KG1 (cell line): ENCODE measurements at regions not wholly inside any gene's neighbourhood (a gene's known extent, or its start where the extent isn't known, plus 50 kb on each side); places are given as distances from the start of the nearest gene placed in this dataset.

Source experiments
- DNase-seq: peaks from one replicate; lab custom pipeline; 2025; lab: John Stamatoyannopoulos, UW

DNA sequence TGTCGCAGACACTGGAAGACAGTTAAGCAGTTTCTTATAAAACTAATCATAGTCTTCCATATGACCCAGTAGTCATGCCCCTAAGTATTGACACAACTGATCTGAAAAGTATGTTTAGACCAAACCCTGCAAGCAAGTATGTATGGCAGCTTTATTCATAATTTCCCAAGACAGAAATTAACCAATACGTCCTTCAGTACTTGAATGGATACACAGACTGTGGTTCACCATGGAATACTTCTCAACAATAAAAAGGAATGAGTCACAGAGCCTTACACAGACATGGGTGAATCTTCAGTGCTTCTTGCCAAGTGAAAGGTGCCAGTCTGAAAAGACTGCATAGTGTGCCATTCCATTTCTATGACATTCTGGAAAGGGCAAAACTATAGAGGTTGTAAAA is 50.2 kb upstream of the AKR1E2 start:
- DNase-seq = no peak

DNA sequence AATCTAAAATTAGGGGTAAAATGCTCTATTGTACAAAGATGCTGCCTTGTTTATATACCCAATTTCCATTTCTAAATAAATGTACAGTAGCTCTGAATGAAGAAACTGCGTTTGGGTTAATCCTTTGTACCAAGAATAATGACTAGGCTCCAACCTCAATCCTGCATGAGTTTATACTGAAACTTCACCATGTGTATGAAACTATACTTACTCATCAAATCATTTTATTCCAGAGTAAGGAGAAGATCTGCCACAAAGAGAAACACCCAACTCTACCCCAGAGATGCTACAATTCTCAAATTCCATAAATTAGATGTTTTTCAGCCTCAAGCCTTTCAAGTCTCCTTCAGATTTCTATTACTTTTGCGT is 53.8 kb upstream of the AKR1E2 start:
- DNase-seq = no peak

DNA sequence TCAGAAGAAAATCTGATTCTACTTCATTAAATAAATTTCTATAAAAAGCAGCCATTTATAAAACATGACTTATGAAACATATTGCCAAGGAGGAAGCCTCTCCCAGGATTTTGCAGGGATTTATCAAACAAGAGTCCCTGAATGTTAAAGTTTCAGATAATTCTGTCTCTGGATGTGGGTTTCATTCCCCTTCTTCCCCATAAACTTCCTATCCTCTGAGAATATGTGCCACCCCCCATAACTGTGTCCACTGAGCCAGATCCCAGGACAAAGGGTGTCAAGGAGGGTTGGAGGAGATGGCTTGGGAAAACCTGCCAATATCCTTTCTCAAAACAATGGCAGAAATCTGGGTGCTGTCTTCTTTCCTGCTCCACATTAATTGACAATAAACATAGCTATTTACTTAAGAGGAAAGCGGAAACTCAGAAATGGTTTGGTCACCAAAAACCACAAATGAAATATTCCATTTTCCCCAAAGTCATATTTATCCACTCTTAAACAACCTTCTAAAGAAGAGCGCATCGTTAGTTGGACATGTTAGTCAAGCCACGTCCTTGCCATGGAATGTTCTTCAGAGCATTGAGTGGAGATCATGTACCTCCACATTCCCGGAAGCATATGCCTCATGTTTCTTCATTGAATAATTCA is 54.3 kb upstream of the AKR1E2 start:
- DNase-seq = no peak

DNA sequence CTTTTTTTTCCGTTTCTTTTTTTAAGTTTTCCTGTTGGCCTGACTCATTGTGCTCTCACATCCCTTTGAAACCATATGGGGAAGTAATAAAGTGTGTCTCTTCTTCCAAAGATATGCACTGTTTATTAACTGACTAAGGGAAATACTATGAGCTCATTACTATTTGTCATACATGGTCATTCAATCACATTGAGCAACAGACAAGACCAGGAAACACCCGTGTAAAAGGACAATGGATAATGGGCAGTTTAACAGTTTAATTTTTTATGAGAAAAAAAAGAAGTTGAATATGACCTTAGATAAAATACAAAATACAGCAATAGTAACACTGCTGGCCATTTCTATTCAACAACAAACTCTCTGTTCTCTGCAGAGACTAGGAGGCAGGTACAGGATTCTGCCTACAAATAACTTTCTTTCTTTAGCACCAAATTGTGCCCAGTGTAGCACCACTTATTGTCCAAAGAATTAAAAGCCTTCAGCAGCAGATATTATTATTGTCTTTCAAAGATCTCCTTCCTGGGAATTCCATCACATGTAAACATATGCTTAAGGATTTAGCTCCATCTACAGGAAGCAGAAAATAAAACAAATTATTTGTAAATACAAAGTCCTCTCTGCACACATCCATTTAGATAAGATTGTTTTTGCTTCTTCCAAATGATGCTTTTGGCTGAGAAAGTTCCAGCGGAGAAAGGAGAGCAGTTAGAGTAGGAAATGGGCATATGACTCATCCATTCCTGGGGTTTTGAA is 55.0 kb upstream of the AKR1E2 start:
- no peak for DNase-seq

DNA sequence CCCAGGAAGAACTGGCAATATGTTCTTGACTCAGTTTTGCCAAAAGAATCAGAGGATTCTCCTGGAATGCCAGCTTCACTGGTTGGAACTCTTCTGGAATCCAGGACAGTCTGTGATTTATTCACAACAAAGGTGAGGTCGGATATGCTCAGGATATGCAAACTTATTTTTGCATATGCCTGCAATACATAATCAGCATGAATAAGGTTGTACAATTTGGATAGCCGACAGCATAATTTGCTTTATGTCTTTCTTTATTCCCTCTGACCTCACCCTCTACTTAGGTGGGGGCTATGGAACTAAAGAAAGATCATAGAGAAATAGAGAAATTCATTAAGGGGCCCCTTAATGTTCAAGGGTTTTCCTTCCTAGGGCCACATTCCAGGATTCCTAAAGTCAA is 57.6 kb upstream of the AKR1E2 start:
- no peak for DNase-seq

DNA sequence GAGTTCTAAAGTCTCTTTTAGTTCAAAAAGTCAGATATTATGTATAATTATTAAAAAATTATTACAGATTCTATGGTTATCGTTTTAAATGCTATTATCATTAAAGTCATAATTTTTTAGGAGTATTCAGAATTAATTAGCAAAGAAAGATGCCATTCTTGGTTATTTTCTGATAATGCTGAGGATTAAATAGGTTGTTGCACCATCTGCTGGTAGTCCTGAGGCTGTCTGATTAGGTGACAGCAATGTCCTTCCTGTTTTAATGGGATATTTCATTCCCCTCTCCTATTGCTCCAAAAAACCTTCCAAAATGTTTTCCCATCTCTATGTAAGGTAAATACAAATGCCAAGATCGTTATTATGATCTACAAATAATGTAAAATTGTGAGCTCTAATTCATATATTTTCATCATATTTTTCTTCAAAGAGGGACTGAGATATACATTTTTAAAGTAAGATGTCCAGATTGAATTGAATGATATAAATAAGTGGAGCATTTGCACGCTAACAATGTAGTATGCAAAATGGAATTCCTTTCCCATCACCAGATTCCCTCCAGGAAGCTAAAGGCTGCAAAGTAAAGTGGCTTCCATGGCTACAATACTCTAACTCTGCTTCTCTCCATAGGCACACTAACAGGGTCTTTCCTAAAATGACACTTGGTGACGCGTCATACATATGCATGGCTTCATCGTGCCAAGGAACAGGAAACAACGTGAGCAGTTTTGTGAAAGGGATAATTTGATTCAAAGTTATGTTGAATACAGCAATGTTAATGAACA is 58.8 kb upstream of the AKR1E2 start:
- no peak for DNase-seq

DNA sequence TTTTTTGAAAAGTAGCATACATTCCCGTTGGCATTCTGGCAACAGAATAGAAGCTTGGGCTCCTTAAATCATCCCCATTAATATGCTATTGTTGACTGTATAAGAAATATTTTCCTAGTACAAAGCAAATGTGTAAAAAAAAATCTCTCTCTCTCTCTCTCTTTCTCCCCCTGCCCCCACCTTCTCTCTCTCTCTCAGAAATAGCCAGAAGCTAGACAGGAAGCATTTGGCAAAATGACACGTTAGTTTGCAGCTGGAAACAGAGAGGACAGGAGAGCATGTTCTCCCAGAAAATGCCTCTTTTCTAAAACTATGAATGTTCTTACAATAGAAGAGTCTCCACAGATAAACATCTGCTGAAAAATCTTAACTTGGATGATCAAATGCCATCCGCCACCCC is 59.6 kb upstream of the AKR1E2 start:
- DNase-seq = no peak

DNA sequence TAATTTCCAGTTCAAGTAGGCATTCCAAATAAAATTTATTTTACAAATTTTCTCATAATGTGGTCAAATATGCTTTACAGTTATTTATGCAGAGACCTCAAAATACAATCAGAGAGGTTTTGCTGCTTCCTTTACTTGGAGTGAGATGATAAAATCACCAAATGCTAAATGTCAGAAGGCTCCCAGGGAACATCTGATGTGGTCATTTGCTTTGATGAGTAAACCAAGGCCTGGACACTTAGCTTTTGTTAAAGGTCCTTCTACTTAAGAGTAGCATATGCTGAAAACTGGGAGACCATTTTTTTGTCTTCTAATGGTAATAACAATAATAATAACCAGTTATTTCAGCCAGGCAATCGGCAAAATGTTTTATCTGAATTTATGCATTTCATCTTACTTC is 60.6 kb upstream of the AKR1E2 start:
- DNase-seq = no peak

DNA sequence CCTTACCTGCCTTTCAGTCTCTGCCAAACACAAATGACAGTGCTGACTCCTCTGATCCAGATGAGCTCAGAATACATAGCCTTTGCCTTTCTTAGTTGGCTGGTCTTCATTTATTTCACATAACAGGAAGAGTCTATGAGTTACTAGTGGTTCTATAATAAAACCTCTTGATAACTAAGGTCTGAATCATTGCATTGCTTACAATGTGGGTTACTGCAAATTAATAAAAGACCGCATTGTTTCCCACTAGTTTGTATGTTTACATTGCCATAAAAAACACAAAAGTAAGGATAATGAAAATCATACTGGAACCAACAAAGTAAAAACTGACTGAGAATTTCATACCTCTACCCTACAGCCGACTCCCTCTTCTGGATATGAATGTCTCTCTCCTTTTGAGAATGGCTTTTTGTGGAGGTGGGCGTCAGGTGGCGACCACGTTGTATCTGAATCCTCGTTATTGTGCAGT is 62.0 kb upstream of the AKR1E2 start:
- DNase-seq = no peak

DNA sequence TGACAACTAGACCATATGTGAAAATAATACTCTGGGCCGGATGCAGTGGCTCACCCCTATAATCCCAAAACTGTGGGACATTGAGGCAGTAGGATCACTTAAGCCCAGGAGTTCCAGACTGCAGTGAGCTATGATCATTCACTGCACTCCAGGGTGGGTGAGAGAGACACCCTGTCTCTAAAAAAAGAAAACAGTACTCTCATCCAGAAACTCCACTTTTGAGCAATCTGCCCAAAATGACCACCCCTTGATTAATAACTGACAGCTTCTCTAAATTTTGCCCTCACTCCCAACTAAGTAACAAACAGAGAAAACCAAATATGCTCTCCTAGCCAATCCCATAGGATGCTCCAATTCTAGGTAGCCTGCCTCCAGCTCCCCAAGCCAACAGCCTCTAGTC is 62.5 kb upstream of the AKR1E2 start:
- no peak for DNase-seq

DNA sequence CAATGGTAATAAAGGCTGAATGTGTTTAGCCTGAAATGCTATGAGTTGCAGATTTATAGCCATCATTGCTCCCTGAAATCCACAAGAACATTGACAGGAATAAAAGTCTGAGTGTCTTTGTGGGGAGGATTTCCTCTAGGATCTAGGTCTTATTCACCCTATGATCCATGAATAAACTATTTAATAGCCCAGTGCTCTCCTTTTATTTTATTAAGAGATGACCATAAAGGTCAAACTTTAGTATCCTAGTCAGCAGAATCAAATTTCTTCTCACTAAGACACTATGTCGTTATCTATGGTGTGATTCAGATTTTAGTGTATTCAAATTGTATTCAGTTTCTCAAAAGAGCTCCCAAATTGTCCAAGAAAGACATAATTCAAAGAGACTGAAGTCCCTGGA is 67.8 kb upstream of the AKR1E2 start:
- no peak for DNase-seq

DNA sequence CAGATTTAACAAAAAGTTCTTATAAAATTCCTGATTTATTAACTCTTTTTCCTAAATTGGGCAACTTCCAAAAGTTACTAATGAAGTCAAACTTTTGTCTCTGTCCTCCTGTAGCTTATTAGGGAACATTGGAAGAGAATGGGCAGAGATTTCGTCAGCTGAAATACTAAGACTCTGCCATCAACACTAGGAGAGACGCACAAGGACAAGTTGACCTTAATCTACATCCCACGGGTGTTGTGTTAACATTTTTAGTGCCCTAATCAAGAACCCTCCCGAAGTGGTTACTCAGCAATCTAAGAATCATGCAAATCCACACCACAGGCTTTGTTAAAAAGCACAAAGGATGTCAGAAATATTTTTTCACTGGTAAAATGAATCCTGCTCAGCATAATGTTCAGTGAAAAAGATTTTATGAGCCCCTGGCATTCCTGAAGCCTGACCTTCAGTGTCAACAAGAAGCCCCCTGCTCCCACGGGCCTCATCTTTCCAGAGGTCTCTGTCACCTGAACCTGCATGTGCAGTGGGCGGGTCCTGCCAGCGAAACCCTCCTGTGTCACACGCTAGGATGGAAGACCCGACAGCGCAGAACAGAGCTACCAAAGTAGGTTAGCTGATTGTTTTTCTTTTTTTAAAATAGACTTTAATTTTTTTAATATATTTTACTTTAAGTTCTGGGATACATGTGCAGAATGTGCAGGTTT is 70.6 kb upstream of the AKR1E2 start:
- no peak for DNase-seq

DNA sequence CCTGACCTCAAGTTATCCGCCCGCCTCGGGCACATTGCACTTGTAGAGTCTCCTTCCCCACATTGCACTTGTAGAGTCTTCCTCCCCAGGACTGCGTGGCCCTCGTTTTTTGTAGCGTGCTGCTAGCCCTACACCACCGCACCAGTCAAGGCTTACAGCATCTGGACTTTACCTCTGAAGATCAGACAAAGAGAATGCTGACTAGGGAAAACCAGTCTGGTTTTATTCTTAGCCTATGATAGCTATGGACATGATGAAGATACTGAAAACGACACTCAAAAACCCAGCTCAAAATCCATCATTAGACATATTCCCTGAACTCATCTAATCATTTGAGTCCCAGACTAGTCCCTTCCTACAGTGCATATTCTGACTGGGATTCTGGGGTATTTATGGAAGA is 71.9 kb upstream of the AKR1E2 start:
- no peak for DNase-seq

DNA sequence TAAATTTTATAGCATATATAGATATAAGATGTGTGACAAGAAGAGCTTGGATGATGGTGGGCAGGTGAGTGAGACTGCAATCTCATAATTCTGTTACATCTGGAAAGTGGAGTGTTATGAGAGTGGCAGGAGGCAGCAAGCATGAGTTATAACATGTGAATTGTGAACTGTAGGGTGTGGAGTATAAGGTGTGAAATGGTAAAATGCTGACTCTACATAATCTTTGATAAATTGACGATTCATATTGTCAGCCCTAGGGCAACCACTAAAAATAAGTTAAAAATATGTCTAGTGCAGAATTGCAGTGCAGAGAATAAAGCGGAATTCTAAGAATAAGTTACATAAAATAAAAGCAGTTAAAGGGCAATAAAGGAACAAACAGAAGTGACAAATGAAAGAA is 74.8 kb upstream of the AKR1E2 start:
- DNase-seq = no peak

DNA sequence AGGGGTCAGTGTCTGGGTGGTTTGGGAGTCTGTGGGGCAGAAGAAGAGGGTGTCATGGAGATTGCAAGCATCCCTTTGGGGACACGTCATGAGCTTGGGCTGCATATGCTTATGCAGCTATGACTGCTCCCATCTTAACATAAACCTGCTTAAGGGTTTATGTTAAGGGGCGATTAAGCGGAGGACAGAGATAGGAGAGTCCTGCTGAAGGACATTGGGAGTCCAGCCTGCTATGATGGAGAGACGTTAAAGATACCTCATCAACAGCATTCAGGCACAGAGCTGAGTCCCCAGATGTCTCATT is 76.8 kb upstream of the AKR1E2 start:
- no peak for DNase-seq

DNA sequence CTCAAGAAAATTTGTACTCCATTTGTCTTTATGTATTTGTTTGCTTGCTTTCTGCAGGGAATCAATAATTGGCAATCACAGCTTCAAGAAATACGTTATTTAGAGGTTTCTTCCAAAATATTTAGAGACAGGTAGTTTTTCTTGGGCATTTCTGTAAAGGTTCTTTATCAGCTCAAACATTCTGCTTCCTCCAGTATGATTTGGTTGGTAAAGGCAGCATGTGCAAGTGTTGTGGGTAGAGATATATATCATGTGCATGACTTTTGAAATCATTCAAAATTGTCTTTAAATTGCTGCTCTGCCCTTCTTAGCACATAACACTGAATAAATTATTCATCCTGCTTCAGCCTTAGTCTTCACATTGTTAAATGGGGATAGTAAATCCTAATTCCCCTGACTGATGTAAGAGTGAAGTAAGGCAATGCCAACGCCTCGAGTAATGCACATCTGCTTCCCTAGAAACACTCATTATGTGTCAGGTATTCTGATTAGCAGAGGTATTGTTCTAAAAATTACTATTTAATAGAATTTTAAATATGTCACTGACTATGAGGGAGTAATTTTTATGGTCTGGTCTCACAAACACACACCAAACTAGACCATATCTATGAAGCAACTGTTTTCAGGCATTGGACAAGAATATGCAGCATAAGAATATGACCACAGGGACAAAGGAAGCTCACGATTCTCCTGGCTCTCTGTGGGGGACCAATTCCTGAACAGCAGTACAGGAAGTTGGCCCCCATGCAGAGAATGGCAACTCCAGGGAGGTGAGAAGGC is 77.3 kb upstream of the AKR1E2 start:
- DNase-seq = no peak

DNA sequence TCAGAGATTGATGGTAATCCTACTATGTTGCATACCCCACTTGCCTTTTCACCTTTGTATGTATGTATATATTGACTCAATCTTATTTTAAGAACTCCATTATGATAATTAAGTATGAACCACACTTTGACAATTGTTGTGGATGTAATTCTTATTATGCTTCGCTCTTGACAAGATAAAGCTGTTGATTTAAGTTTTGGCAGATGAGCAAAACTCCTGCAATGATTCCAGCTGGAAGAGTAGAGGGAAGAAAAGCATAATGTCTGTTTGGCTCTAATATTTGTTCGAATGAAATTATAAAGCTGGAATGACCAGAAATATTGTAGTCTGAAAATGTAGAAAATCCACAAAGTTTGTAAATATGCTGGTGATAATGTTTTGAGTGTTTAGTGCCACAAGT is 83.8 kb upstream of the AKR1E2 start:
- DNase-seq = no peak

DNA sequence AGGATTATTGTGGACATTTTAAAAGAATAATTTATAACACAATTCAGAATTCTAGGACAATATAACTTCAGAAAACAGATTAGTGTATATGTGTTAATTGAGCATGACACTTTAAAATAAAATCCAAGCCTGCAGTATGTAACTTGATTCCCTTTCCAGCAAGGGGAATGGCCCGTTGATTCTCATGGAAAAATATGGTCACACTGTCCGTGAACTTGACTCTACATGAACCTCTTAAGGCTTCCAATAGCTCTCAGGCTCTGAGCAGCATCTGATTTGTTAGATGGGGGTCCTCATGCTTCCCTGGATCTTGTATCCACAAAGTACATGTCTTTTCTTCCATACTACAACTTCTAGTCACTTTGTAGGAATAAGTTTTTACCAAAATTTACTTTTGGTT is 85.5 kb upstream of the AKR1E2 start:
- no peak for DNase-seq

DNA sequence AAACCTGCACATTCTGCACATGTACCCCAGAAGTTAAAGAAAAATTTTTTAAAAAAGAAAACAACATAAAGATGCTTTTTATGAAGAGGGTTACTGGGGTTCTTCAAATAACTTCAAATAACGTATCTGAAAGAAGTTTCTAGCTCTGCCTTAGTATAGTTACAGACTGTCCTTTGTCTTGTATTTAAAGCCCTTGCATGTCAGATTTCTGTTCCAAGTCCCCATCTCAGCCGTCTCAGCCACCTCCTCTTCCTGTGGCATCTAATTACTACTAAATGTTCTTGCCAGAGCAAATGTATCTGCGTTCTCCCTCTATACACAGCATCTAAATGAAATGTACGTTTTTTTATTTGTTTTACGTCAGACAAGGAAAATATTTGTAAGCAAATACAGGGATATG is 89.4 kb upstream of the AKR1E2 start:
- no peak for DNase-seq

DNA sequence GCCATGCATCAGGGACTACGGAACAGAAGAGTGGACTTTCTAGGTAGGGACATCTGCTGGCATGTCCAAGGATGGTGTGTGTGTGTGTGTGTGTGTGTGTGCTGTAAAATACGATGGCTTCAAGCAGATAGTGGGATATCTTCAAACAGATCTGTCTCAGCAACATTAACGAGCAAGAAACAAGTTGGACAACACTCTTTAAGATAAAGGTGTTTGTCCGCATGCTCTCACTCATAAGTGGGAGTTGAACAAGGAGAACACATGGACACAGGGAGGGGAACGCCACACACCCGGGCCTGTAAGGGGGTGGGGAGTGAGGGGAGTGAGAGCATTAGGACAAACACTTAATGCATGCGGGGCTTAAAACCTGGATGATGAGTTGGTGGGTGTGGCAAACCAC is 89.8 kb upstream of the AKR1E2 start:
- no peak for DNase-seq

DNA sequence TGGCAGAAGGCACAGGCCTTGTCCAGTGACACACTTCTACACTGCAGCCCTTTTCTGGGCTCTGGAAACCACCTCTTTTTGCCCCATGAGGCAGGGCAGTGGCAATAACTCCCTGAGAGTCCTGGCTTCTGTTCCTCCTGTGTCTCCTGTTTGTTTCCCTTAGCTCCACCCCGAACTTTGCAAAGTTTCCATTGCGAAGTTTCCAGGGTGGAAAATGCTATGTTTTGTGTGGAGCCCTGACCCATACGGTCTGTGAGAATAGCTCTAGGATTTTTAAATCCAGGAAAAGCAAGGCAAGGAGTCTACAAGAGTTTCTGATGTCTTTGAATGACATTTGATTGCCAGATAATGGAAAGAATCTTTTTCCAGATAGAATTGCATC is 92.2 kb upstream of the AKR1E2 start:
- no peak for DNase-seq
